ENCODE measurements at regions not wholly inside any gene's neighbourhood (a gene's known extent, or its start where the extent isn't known, plus 50 kb on each side); places are given as distances from the start of the nearest gene placed in this dataset.

DNA sequence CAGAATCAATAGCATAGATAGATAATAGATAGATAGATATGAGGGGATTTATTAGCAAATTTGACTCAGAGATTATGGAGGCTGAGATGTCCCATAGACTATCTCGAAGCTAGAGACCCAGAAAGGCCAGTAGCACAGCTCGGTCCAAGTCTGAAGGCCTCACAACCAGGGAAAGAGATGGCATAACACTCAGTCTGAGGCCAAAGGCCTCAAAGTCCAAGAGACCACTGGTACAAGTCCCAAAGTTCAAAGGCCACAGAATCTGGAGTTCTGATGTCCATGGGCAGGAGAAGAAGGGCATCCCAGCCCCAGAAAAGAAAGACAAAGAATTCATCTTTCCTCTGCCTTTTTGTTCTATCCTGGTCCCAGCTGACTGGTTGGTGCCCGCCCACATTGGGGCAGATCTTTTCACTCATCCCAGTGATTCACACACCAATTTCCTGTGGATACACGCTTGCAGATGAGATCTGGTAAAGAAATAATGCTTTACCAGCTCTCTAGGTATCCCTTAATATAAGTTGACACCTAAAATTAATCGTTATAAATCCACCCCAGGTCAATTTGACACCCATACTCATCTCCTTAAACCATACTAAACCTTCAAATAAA, 127.8 kb upstream of the FBN2 start:
- TF ChIP-seq, protein P1, sequence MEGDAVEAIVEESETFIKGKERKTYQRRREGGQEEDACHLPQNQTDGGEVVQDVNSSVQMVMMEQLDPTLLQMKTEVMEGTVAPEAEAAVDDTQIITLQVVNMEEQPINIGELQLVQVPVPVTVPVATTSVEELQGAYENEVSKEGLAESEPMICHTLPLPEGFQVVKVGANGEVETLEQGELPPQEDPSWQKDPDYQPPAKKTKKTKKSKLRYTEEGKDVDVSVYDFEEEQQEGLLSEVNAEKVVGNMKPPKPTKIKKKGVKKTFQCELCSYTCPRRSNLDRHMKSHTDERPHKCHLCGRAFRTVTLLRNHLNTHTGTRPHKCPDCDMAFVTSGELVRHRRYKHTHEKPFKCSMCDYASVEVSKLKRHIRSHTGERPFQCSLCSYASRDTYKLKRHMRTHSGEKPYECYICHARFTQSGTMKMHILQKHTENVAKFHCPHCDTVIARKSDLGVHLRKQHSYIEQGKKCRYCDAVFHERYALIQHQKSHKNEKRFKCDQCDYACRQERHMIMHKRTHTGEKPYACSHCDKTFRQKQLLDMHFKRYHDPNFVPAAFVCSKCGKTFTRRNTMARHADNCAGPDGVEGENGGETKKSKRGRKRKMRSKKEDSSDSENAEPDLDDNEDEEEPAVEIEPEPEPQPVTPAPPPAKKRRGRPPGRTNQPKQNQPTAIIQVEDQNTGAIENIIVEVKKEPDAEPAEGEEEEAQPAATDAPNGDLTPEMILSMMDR (IDR thresholded peaks at IDR 0.05) = no peak
- TF ChIP-seq POLR2A (IDR thresholded peaks at IDR 0.05) = no peak

Measured in testis (tissue), 2 donors.